CD4-positive, alpha-beta T cell treated with Interferon alpha-2 for 1 hour (primary cell): ENCODE measurements at regions not wholly inside any gene's neighbourhood (a gene's known extent, or its start where the extent isn't known, plus 50 kb on each side); places are given as distances from the start of the nearest gene placed in this dataset.
"Not testable (repeated sequence)": the region's sequence is repeated elsewhere in the genome, so short reads cannot be mapped to it uniquely, and the experiment has no call there.

ENCODE experiments used
- DNase-seq, 2 donors: peaks; one replicate each; pipeline ENCODE4 v3.0.0-alpha.2; 2020 to 2022

- DNase-seq, result no peak
Observed at GRCh38 chr6:80535914-80536565, 429.6 kb downstream of the BCKDHB start.

GRCh38 chr6:80531681-80532619 lies 425.5 kb downstream of the BCKDHB start:
- no peak for DNase-seq

GRCh38 chr6:80530103-80530502 lies 423.6 kb downstream of the BCKDHB start:
- no peak for DNase-seq

GRCh38 chr6:80528115-80528514 lies 421.6 kb downstream of the BCKDHB start:
- no peak for DNase-seq

GRCh38 chr6:80527552-80528052 lies 421.1 kb downstream of the BCKDHB start:
- no peak for DNase-seq

- DNase-seq, result no peak
Observed at GRCh38 chr6:80523531-80523997, 417.1 kb downstream of the BCKDHB start.

DNA sequence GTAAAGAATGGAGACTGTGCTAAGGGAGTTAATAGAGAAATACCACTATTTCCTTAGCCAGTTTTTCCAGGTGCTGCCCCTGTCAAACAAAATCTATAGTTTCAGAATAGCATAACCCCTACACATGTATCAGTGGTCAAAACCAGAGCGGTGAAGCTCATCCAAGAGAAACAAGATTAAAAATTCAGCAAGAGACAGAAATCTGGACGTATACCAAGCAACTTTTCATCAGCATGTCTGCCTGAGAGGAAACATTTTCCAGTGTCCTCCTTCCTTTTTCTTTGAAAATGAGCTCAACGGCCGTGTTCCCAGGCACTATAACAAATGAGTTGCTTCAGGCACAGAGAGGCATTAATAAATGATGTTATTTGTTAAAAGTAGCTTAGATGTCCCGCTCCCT lies 416.5 kb downstream of the BCKDHB start:
- no peak for DNase-seq

DNA sequence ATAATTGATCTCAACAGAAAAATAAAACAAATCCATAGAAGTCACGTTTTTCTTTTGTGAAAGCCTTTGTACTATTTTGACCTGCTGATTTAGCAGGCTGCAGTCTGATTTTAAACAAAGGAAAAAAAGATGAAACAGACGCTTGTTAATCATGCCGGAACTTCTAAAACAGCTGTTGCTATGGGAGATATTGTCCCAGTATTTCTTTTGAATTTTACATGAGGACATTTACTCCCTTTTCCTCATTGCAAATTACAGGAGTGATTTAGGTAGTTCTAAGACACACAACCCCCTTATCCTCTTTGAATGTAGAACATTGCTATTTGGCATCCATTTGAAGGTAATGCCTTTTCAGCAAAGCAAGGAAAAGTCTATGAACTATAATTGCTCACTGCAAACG lies 416.1 kb downstream of the BCKDHB start:
- DNase-seq, result no peak

DNA sequence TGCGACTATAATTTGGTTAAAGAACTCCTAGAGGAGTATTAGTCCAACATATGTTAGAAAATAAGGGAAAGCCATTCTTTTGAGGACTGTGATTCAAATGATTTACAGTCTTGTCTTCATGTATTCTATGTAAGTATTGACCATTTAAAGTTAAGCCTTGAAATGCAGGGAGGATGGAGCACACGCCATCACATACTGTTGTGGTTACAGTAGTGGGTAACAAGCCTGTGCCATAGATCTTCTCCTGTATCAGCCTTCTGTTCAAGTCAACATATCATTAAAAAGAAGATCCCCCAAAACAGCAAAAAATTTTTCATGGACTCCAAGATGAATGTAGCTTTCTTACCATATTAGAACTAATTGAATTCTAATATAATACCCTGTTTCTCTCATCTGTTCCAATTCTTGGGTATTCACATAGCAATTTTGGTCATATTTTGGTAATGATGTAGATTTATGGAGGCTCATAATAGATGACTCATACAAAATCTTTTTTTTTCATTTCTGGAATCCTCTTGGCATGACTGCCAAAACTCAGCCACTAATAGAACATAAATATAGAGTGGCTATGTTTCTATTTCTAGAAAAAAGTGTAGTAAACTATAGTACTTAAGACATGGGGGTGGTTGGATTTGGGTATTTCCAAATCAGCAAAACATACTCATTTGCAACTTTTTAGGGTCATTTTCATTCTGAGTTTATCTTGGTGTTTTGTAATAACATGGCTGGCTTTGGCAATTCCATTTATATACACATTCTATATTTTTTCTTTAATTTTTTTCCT lies 413.5 kb downstream of the BCKDHB start:
- no peak for DNase-seq

- DNase-seq, result no peak
Observed at GRCh38 chr6:80517525-80517924, 411.1 kb downstream of the BCKDHB start.

GRCh38 chr6:80510521-80510920 lies 404.1 kb downstream of the BCKDHB start:
- not testable (repeated sequence) for DNase-seq

- DNase-seq, result no peak
Observed at GRCh38 chr6:80508885-80509630, 402.6 kb downstream of the BCKDHB start.

DNA sequence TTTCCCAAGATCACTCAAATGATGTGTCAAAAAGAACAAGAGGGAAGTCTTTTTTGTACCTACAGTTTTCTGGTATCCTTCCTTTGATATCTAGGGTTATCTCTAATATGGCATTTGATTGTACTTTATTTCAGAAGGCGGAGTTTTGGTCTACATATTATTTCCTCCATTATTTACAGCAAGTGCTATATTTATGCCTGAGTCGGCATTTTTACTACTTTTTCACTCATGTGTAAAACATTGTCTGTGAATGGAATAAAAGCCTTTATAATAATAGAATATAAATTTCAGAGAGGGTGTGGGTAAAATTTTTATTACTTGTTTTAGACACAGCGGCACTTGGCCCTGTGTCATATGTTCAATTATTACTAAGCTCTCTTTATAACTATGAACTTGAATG lies 398.4 kb downstream of the BCKDHB start:
- no peak for DNase-seq

- no peak for DNase-seq
Observed at GRCh38 chr6:80503660-80504059, 397.2 kb downstream of the BCKDHB start.

DNA sequence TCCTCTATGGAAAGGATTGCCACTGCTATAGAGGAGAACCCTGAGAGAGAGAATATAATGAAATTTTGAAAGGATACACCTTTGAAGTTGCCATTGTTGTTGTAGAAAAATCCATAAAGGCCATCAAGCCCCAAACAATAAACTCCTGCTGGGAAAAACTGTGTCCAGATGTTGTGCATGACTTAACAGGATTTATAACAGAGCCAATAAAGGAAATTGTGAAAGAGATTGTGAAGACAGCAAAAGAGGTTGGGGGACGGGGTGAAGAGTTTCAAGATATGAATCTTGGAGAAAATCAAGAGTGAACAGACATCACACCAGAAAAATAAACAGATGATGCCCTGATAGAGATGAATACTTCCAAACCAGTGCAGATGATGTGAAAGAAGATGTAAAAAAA lies 396.4 kb downstream of the BCKDHB start:
- DNase-seq, result no peak

DNA sequence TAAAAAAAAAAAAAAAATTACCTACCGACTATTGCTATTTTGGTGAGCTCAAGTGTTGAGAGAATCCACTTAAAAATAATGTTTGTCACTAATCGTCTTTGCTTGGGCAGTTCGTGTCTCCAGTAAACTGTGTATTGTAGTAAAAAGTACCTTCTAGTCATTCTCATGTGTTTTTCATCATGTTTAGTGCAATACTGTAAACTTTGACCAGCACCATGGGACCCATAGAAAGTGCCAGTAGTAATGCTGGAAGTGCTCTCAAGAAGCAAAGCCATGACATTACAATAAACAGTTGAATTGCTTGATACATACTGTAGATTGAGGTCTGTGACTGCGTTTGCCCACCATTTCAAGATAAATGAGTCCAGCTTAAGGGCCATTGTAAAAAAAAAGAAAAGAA lies 395.2 kb downstream of the BCKDHB start:
- DNase-seq, result no peak

GRCh38 chr6:80497696-80498486 lies 391.4 kb downstream of the BCKDHB start:
- not testable (repeated sequence) for DNase-seq

DNA sequence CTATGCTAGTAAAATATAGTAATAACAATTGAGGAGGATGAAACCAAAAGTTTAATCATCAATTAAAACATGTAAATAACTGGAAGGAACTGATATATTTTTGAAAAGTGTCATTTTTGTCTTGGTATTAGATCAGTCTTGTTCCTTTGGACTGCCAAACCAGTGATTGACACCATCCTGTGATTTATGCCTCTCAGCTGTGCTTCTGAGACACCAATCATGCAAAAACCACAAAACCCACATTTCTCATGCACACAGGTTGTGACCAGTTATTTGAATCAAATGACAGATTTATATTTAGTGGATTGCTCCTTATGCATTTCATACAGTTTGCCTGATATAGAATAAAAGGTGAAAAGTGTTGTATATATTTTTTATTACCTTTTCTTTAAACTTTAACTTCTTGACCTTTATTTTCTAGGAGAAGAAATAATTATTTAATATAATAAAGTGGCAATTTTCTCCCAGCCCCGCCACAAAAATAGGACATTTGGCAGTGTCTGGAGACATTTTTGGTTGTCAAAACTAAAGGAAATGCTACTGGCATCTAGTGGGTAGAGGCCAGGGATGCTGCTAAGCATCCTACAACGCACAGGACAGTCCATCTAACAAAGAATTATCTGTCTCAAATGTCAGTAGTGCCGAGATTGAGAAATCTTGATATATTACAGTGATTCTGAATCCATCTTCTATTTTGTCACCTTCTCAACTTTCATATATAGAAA lies 383.6 kb downstream of the BCKDHB start:
- DNase-seq, result no peak

GRCh38 chr6:80488190-80488589 lies 381.7 kb downstream of the BCKDHB start:
- no peak for DNase-seq

- not testable (repeated sequence) for DNase-seq
Observed at GRCh38 chr6:80485494-80485893, 379.0 kb downstream of the BCKDHB start.

DNA sequence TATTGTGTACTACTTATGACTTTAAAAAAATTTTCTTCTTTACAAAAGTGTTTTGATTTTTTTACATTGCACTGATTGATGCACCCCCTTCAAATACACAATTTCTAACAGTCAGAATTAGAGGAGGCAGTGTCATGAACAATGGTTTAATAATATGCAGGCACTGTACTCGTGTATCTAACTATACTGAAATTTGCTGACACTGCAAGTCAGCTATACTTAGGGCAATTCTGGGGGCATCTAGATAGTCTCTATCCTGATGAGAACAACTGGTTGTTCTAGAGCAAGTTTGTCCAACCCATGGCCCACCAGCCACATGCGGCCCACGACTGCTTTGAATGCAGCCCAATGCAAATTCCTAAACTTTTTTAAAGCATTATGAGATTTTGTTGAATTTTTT lies 375.6 kb downstream of the BCKDHB start:
- no peak for DNase-seq
